GM12875 (cell line): ENCODE measurements at regions not wholly inside any gene's neighbourhood (a gene's known extent, or its start where the extent isn't known, plus 50 kb on each side); places are given as distances from the start of the nearest gene placed in this dataset.

Experiments
- H3K4me3 ChIP-seq: one replicate; pipeline ENCODE4 v1.5.1; 2011; ENCODE audit warnings: low read depth, low read length, control low read depth
- CTCF ChIP-seq: IDR thresholded peaks from 2 replicates; pipeline ENCODE4 v1.5.1; 2011; ENCODE audit warnings: low read depth, mild to moderate bottlenecking, control low read depth, inconsistent platforms, low read length, moderate library complexity, borderline replicate concordance; ENCODE audit not compliant: insufficient read depth

GRCh38 chr17:52674686-52675085 is 516.2 kb upstream of the CA10 start:
- no peak overlapping the region for H3K4me3 ChIP-seq
- TF ChIP-seq CTCF: no peak

GRCh38 chr17:52673791-52674190 is 515.3 kb upstream of the CA10 start:
- H3K4me3 ChIP-seq: no peak overlapping the region

GRCh38 chr17:52666264-52666663 is 507.8 kb upstream of the CA10 start:
- no peak overlapping the region for H3K4me3 ChIP-seq
- TF ChIP-seq CTCF: no peak

More at GRCh38 chr17:52673791-52674190, 515.3 kb upstream of the CA10 start:
- no peak for TF ChIP-seq CTCF

GRCh38 chr17:52660692-52661091 is 502.2 kb upstream of the CA10 start:
- TF ChIP-seq CTCF: no peak
- H3K4me3 ChIP-seq: no peak overlapping the region

DNA sequence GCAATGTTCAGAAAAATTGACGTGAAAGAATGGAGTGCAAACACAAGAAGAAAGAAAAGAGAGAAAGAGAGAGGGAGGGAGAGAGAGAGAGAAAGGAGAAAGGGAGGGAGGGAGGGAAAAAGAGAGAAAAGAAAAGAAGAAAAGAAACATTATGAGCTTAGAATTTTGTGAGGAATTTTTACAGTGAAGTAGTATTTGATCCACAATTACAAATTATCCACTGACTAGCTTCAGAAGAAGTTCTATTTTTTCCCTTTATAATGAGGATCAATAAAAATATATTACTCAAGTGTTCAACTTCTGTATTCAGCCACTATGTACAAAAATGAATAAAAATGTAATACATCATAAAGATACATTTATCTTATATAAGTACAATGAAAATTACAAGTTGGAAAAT is 494.5 kb upstream of the CA10 start:
- TF ChIP-seq CTCF: no peak
- H3K4me3 ChIP-seq: no peak overlapping the region

GRCh38 chr17:52648995-52649394 is 490.5 kb upstream of the CA10 start:
- TF ChIP-seq CTCF: no peak

DNA sequence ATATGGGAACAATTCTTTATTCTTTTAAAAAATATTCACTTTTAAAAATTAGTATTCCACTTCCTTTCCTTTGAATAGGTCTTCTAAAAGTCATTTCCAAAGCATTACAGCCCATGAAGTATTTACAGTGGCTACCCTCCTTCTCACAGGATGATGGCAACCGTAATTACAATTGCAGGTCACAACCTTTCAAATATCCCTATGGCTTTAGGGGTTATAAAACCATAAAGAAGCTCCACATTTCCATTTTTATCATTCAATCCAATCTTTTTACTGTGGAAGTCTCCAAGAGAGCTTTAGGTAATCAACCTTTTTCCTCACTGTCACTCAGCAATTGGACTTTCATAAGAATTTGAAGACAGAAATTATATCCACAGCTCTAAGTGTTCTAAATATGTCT is 488.9 kb upstream of the CA10 start:
- H3K4me3 ChIP-seq: no peak overlapping the region

More at GRCh38 chr17:52648995-52649394, 490.5 kb upstream of the CA10 start:
- H3K4me3 ChIP-seq: no peak overlapping the region

More for the DNA sequence above, 488.9 kb upstream of the CA10 start:
- no peak for TF ChIP-seq CTCF
